Stomach (tissue), 4 donors: ENCODE measurements at regions not wholly inside any gene's neighbourhood (a gene's known extent, or its start where the extent isn't known, plus 50 kb on each side); places are given as distances from the start of the nearest gene placed in this dataset.

Experiments used
- EP300 ChIP-seq: sonication (generic); formaldehyde crosslinking; IDR thresholded peaks from one replicate; pipeline ENCODE4 v1.6.1; 2017; ENCODE audit warnings: antibody characterized with exemption
- POLR2A ChIP-seq, 4 donors: fragments of 450-650 bp; IDR thresholded peaks; one replicate each; pipeline ENCODE4 v1.6.1; 2016; ENCODE audit warnings: antibody characterized with exemption in 4 of 4, control low read depth in 2 of 4, mild to moderate bottlenecking in 1 of 4, moderate library complexity in 1 of 4
- POLR2AphosphoS5 ChIP-seq, 3 donors: sonication (generic); formaldehyde crosslinking; IDR thresholded peaks; one replicate each; pipeline ENCODE4 v1.6.1; 2016; ENCODE audit warnings: antibody characterized with exemption in 3 of 3
- TF ChIP-seq, protein P1 (sequence below), 7 experiments: fragments of 450-650 bp in 4 of 7; fragments of 200-600 bp in 3 of 7; sonication (generic) in 3 of 7; IDR thresholded peaks; one replicate each; pipeline ENCODE4 v1.5.1; 2016 to 2019; ENCODE audit warnings: antibody characterized with exemption in 7 of 7, control low read depth in 2 of 7, mild to moderate bottlenecking in 1 of 7

DNA sequence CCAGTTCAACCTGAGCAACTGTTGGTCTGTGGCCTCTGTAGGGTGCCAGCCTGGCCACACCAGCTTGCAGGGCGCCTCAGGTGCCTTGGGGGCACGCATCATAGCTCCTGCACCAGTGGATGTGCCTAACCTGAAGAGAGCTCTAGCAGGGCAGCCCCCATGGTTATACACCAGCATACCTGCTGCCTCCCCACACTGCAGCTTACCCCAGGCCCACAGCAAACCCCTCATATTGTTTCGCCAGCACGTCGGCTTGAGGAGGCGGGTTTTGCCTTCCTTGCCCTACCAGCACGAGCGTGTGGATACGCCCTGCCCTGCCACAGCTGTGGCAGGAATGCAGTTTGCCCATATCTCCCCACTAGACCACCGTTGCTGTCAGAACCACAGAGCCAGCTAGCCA is 435.9 kb downstream of the SLCO4C1 start:
- TF ChIP-seq POLR2A (IDR thresholded peaks at IDR 0.05) (no peak), POLR2AphosphoS5 (IDR thresholded peaks at IDR 0.05) (no peak), EP300 (no peak)
- TF ChIP-seq, protein P1, sequence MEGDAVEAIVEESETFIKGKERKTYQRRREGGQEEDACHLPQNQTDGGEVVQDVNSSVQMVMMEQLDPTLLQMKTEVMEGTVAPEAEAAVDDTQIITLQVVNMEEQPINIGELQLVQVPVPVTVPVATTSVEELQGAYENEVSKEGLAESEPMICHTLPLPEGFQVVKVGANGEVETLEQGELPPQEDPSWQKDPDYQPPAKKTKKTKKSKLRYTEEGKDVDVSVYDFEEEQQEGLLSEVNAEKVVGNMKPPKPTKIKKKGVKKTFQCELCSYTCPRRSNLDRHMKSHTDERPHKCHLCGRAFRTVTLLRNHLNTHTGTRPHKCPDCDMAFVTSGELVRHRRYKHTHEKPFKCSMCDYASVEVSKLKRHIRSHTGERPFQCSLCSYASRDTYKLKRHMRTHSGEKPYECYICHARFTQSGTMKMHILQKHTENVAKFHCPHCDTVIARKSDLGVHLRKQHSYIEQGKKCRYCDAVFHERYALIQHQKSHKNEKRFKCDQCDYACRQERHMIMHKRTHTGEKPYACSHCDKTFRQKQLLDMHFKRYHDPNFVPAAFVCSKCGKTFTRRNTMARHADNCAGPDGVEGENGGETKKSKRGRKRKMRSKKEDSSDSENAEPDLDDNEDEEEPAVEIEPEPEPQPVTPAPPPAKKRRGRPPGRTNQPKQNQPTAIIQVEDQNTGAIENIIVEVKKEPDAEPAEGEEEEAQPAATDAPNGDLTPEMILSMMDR (IDR thresholded peaks at IDR 0.05), result no peak
